ENCODE measurements at regions not wholly inside any gene's neighbourhood (a gene's known extent, or its start where the extent isn't known, plus 50 kb on each side); places are given as distances from the start of the nearest gene placed in this dataset.

GRCh38 chr1:58094221-58094620 is 452.3 kb downstream of the OMA1 start:
- TF ChIP-seq CREB1 (IDR thresholded peaks at IDR 0.05; ENCODE audit: low read depth) (no peak), POU2F2 (IDR thresholded peaks at IDR 0.05; ENCODE audit: borderline replicate concordance, low read depth, low read length) (no peak), BMI1 (IDR thresholded peaks at IDR 0.05; ENCODE audit: borderline replicate concordance) (no peak)
- TF ChIP-seq, protein P1, sequence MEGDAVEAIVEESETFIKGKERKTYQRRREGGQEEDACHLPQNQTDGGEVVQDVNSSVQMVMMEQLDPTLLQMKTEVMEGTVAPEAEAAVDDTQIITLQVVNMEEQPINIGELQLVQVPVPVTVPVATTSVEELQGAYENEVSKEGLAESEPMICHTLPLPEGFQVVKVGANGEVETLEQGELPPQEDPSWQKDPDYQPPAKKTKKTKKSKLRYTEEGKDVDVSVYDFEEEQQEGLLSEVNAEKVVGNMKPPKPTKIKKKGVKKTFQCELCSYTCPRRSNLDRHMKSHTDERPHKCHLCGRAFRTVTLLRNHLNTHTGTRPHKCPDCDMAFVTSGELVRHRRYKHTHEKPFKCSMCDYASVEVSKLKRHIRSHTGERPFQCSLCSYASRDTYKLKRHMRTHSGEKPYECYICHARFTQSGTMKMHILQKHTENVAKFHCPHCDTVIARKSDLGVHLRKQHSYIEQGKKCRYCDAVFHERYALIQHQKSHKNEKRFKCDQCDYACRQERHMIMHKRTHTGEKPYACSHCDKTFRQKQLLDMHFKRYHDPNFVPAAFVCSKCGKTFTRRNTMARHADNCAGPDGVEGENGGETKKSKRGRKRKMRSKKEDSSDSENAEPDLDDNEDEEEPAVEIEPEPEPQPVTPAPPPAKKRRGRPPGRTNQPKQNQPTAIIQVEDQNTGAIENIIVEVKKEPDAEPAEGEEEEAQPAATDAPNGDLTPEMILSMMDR (IDR thresholded peaks at IDR 0.05 in 2 of 3, conservative IDR thresholded peaks at IDR 0.05 in 1 of 3; ENCODE audit: control insufficient read depth in 2 of 3, extremely low read depth in 1 of 3, insufficient read depth in 1 of 3, low read depth in 3 of 3, low read length in 3 of 3) = no peak

All from GM12878 (cell line).